Ovary (tissue), 3 donors: ENCODE measurements at regions not wholly inside any gene's neighbourhood (a gene's known extent, or its start where the extent isn't known, plus 50 kb on each side); places are given as distances from the start of the nearest gene placed in this dataset.

Source experiments
- CTCF ChIP-seq, 3 donors: fragments of 450-650 bp in 2 of 3; fragments of 200-600 bp in 1 of 3; IDR thresholded peaks; one replicate each; pipeline versions ENCODE4 v1.5.1 to v1.8.0; 2016 to 2022; ENCODE audit warnings: antibody characterized with exemption in 3 of 3, mild to moderate bottlenecking in 1 of 3
- EP300 ChIP-seq: sonication (generic); formaldehyde crosslinking; IDR thresholded peaks from one replicate; pipeline ENCODE4 v1.6.1; 2017; ENCODE audit warnings: antibody characterized with exemption
- POLR2A ChIP-seq: fragments of 450-650 bp; IDR thresholded peaks from one replicate; pipeline ENCODE4 v1.6.1; 2017; ENCODE audit warnings: antibody characterized with exemption, mild to moderate bottlenecking, moderate library complexity
- donor health status: DM: no; HTN: no; CAD: no.

DNA sequence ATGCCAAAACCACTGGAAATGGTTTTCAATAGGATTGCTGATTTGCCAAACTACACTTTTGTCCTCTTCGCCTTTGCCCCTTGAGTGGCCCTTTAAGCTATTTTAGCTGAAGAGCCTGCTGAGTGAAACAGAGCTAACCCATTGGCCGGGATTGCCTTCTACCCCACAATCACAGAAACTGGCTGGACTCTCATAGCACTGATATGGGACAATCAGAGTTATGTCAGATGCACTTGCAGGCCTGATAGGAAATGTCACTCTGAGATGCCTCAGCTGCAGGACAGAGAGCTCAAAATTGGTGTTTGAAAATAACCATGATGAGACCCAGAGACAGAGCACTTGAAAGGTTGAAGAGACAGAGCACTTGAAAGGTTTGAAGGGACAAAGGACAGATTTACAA lies 354.4 kb downstream of the BRINP2 start:
- TF ChIP-seq CTCF (IDR thresholded peaks at IDR 0.05) = no peak
- no peak for TF ChIP-seq POLR2A
- no peak for TF ChIP-seq EP300
